ENCODE measurements at regions not wholly inside any gene's neighbourhood (a gene's known extent, or its start where the extent isn't known, plus 50 kb on each side); places are given as distances from the start of the nearest gene placed in this dataset.

GRCh38 chr13:79675931-79676660 is 195.1 kb downstream of the NDFIP2 start:
- no peak overlapping the region for H3K27ac ChIP-seq
- TF ChIP-seq CTCF (conservative IDR thresholded peaks at IDR 0.05), result peak; percentile 37

- no peak overlapping the region for H3K27ac ChIP-seq
- TF ChIP-seq CTCF (conservative IDR thresholded peaks at IDR 0.05), result no peak
Measured at GRCh38 chr13:79674765-79675515, 194.0 kb downstream of the NDFIP2 start.

GRCh38 chr13:79673993-79674377 is 193.0 kb downstream of the NDFIP2 start:
- no peak for TF ChIP-seq CTCF (conservative IDR thresholded peaks at IDR 0.05)
- no peak overlapping the region for H3K27ac ChIP-seq

GRCh38 chr13:79673310-79673992 is 192.5 kb downstream of the NDFIP2 start:
- no peak for TF ChIP-seq CTCF (conservative IDR thresholded peaks at IDR 0.05)
- no peak overlapping the region for H3K27ac ChIP-seq

- H3K27ac ChIP-seq, result no peak overlapping the region
- no peak for TF ChIP-seq CTCF (conservative IDR thresholded peaks at IDR 0.05)
Measured at GRCh38 chr13:79671420-79671819, 190.5 kb downstream of the NDFIP2 start.

- no peak overlapping the region for H3K27ac ChIP-seq
- TF ChIP-seq CTCF (conservative IDR thresholded peaks at IDR 0.05), result no peak
Measured at GRCh38 chr13:79668201-79668752, 187.3 kb downstream of the NDFIP2 start.

- no peak for TF ChIP-seq CTCF (conservative IDR thresholded peaks at IDR 0.05)
Measured at GRCh38 chr13:79667771-79668170, 186.8 kb downstream of the NDFIP2 start.

More at GRCh38 chr13:79667771-79668170, 186.8 kb downstream of the NDFIP2 start:
- no peak overlapping the region for H3K27ac ChIP-seq
